ENCODE measurements at regions not wholly inside any gene's neighbourhood (a gene's known extent, or its start where the extent isn't known, plus 50 kb on each side); places are given as distances from the start of the nearest gene placed in this dataset.

DNA sequence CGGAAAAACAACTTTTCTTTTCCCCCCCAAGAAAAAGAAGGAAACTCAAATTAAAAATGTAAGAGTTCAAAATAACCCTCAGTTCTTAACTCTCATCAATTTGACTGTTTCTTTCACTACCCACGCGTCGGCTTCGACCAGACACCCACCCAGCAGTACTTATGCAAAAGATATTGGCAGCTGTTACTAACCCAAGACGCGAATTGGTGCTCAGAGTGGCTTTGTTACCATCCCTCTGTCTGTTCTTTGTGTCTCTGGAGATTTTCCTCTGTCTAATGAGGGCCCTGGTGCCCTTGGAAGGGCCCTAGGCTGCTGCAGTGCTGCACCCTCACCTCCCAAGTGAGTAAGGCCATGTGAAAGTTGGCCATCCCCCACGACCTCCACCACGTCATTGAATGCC, 180.5 kb upstream of the NECTIN1 start:
- intact Hi-C loops (cut with DNase I, micrococcal nuclease), result no loop called here
- no peak for DNase-seq
- peaks cover 16% of the 10 kb centered on the region for H3K27me3 Mint-ChIP-seq
- H3K27ac ChIP-seq (ENCODE audit: low read depth in 1 of 2, low read length in 2 of 2), result no peak overlapping the region
- TF ChIP-seq, protein P1, sequence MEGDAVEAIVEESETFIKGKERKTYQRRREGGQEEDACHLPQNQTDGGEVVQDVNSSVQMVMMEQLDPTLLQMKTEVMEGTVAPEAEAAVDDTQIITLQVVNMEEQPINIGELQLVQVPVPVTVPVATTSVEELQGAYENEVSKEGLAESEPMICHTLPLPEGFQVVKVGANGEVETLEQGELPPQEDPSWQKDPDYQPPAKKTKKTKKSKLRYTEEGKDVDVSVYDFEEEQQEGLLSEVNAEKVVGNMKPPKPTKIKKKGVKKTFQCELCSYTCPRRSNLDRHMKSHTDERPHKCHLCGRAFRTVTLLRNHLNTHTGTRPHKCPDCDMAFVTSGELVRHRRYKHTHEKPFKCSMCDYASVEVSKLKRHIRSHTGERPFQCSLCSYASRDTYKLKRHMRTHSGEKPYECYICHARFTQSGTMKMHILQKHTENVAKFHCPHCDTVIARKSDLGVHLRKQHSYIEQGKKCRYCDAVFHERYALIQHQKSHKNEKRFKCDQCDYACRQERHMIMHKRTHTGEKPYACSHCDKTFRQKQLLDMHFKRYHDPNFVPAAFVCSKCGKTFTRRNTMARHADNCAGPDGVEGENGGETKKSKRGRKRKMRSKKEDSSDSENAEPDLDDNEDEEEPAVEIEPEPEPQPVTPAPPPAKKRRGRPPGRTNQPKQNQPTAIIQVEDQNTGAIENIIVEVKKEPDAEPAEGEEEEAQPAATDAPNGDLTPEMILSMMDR (IDR thresholded peaks at IDR 0.05), result no peak
- H3K4me1 ChIP-seq (ENCODE audit: insufficient read depth, low read length), result no peaks in the 10 kb centered on the region
- H3K27me3 ChIP-seq (ENCODE audit: control insufficient read depth in 1 of 2, insufficient read depth in 2 of 2, low read length in 2 of 2), result peaks cover 0 to 3% of the 10 kb centered on the region in 2 experiments
- peaks cover 0 to 16% of the 10 kb centered on the region in 2 experiments for H3K9me3 ChIP-seq (ENCODE audit: control insufficient read depth in 1 of 2, insufficient read depth in 1 of 2, low read length in 2 of 2)
- no peaks in the 10 kb centered on the region for H3K36me3 Mint-ChIP-seq (ENCODE audit: low read depth)
- H3K4me3 ChIP-seq (ENCODE audit: low read length), result no peak overlapping the region
- H3K4me1 Mint-ChIP-seq (ENCODE audit: low read depth), result no peaks in the 10 kb centered on the region
- no peaks in the 10 kb centered on the region for H3K36me3 ChIP-seq (ENCODE audit: insufficient read depth, low read length)
- no peak for ATAC-seq (ENCODE audit: poor library complexity)
- H3K4me3 Mint-ChIP-seq, result no peak overlapping the region
- ChIA-PET CTCF (no interaction called here), POLR2A (no interaction called here)
- no peak overlapping the region for H3K27ac Mint-ChIP-seq
- no peaks in the 10 kb centered on the region for H3K9me3 Mint-ChIP-seq

DNA sequence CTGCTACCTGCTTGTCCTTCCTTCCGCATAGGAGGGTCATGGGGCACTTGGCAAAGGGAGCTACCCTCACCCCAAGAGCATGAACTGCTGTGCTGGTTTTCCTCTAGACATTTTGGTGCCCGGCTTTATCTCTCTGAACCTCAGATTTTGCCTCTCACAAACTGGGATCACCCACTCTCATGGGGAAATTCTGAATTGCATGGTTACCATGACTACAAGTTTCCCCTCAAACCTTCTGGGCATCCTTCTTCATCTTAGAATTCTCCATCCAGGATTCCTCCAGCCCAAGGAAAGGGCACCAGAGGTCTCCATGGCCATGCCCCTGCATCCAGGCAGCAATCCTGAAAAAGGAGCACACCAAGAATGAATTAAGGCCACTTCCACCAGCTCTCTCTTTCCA, 180.1 kb upstream of the NECTIN1 start:
- no peak overlapping the region for H3K27ac Mint-ChIP-seq
- Histone ChIP-seq H3K9me3 (ENCODE audit: control insufficient read depth in 1 of 2, insufficient read depth in 1 of 2, low read length in 2 of 2) (peaks cover 0 to 16% of the 10 kb centered on the region in 2 experiments), H3K27ac (ENCODE audit: low read depth in 1 of 2, low read length in 2 of 2) (no peak overlapping the region), H3K4me3 (ENCODE audit: low read length) (no peak overlapping the region), H3K4me1 (ENCODE audit: insufficient read depth, low read length) (no peaks in the 10 kb centered on the region), H3K36me3 (ENCODE audit: insufficient read depth, low read length) (no peaks in the 10 kb centered on the region), H3K27me3 (ENCODE audit: control insufficient read depth in 1 of 2, insufficient read depth in 2 of 2, low read length in 2 of 2) (peaks cover 0 to 3% of the 10 kb centered on the region in 2 experiments)
- H3K4me1 Mint-ChIP-seq (ENCODE audit: low read depth), result no peaks in the 10 kb centered on the region
- peaks cover 16% of the 10 kb centered on the region for H3K27me3 Mint-ChIP-seq
- H3K4me3 Mint-ChIP-seq, result no peak overlapping the region
- no peak for DNase-seq
- CTCF ChIA-PET, result no interaction called here
- no peaks in the 10 kb centered on the region for H3K9me3 Mint-ChIP-seq
- TF ChIP-seq, protein P1 (IDR thresholded peaks at IDR 0.05), result no peak
- no peaks in the 10 kb centered on the region for H3K36me3 Mint-ChIP-seq (ENCODE audit: low read depth)
- POLR2A ChIA-PET, result no interaction called here
- ATAC-seq (ENCODE audit: poor library complexity), result no peak
- intact Hi-C loops (cut with DNase I, micrococcal nuclease), result no loop called here

DNA sequence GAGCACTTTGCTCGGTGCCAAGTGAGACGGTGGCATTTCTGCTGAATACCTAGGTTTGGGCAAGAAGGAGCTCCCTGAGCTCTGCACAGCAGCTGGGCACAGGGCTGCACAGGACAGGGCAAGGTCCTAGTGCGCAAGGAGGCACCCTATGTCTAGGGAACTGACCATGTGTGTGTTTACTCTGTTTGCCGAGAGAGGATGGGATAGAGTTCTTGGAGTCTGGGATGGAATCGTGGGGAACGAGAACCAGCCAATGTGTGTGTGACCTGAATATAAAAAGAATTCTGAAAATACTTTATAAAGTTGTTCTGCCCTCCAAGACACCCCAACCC, 179.5 kb upstream of the NECTIN1 start:
- Mint-ChIP-seq H3K27ac (no peak overlapping the region), H3K4me3 (no peak overlapping the region), H3K36me3 (ENCODE audit: low read depth) (no peaks in the 10 kb centered on the region), H3K9me3 (no peaks in the 10 kb centered on the region), H3K27me3 (peaks cover 16% of the 10 kb centered on the region), H3K4me1 (ENCODE audit: low read depth) (no peaks in the 10 kb centered on the region)
- no peak for DNase-seq
- ChIA-PET POLR2A (no interaction called here), CTCF (no interaction called here)
- Histone ChIP-seq H3K4me3 (ENCODE audit: low read length) (no peak overlapping the region), H3K9me3 (ENCODE audit: control insufficient read depth in 1 of 2, insufficient read depth in 1 of 2, low read length in 2 of 2) (peaks cover 0 to 15% of the 10 kb centered on the region in 2 experiments), H3K27me3 (ENCODE audit: control insufficient read depth in 1 of 2, insufficient read depth in 2 of 2, low read length in 2 of 2) (peaks cover 0 to 3% of the 10 kb centered on the region in 2 experiments), H3K4me1 (ENCODE audit: insufficient read depth, low read length) (no peaks in the 10 kb centered on the region), H3K27ac (ENCODE audit: low read depth in 1 of 2, low read length in 2 of 2) (no peak overlapping the region), H3K36me3 (ENCODE audit: insufficient read depth, low read length) (no peaks in the 10 kb centered on the region)
- intact Hi-C loops (cut with DNase I, micrococcal nuclease), result no loop called here
- TF ChIP-seq, protein P1 (IDR thresholded peaks at IDR 0.05), result no peak
- no peak for ATAC-seq (ENCODE audit: poor library complexity)
